ENCODE measurements at regions not wholly inside any gene's neighbourhood (a gene's known extent, or its start where the extent isn't known, plus 50 kb on each side); places are given as distances from the start of the nearest gene placed in this dataset.

GRCh38 chr2:52936029-52936428 is 831.6 kb upstream of the CHAC2 start:
- TF ChIP-seq HSF1 (IDR thresholded peaks at IDR 0.05; ENCODE audit: low read depth, low read length) = no peak
- TF ChIP-seq ZNF274 (IDR thresholded peaks at IDR 0.05; ENCODE audit: insufficient read depth, insufficient read length) = no peak
- TF ChIP-seq BACH1 (IDR thresholded peaks at IDR 0.05; ENCODE audit: borderline replicate concordance) = no peak
